ENCODE measurements at regions not wholly inside any gene's neighbourhood (a gene's known extent, or its start where the extent isn't known, plus 50 kb on each side); places are given as distances from the start of the nearest gene placed in this dataset.

DNA sequence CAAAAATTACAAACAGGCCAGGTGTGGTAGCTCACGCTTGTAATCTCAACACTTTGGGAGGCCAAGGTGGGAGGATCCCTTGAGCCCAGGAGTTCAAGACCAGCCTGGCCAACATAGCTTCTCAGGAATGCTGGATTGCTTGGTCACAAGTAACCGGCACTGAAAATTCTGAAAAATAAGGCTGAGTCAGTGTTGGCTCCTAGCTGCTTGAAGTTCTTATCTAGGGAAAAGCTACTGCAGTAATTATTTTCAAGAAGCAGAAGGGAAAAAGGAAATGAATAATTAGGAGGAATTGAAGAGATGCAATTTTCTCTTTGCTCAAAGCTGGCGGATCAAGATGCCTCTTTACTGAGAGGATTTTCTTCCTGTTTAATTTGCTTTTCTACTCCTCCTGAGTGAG lies 75.0 kb upstream of the GTF3A start:
- TF ChIP-seq POLR2AphosphoS5 (IDR thresholded peaks at IDR 0.05; ENCODE audit: borderline replicate concordance, low read depth, low read length), result no peak
- no peak for TF ChIP-seq EZH2 (IDR thresholded peaks at IDR 0.05)
